Mucosa of descending colon (tissue), 3 donors: ENCODE measurements at regions not wholly inside any gene's neighbourhood (a gene's known extent, or its start where the extent isn't known, plus 50 kb on each side); places are given as distances from the start of the nearest gene placed in this dataset.

Experiments
- ATAC-seq: fragments of 200-7000 bp; cut with Tn5 transposase; one replicate; pipeline ENCODE4 v1.9.1; 2020; ENCODE audit warnings: mild to moderate bottlenecking, moderate library complexity
- DNase-seq, 3 donors: peaks; one replicate each; pipeline ENCODE4 v3.0.0-alpha.2; 2020
- H3K36me3 ChIP-seq: fragments of 200-600 bp; one replicate; pipeline ENCODE4 v1.8.0; 2021; ENCODE audit warnings: low read depth, mild to moderate bottlenecking
- H3K4me1 ChIP-seq: fragments of 200-600 bp; one replicate; pipeline ENCODE4 v1.8.0; 2021; ENCODE audit warnings: low read depth, mild to moderate bottlenecking
- H3K4me3 ChIP-seq: fragments of 200-600 bp; one replicate; pipeline ENCODE4 v1.8.0; 2021; ENCODE audit warnings: mild to moderate bottlenecking
- H3K9me3 ChIP-seq: fragments of 200-600 bp; one replicate; pipeline ENCODE4 v1.8.0; 2021; ENCODE audit warnings: mild to moderate bottlenecking
- CTCF ChIP-seq: fragments of 200-600 bp; IDR thresholded peaks from one replicate; pipeline ENCODE4 v1.8.0; 2022; ENCODE audit warnings: antibody characterized with exemption, mild to moderate bottlenecking
- intact Hi-C, 2 donors: fragments of 100-400 bp; cut with DNase I in 1 of 2; cut with micrococcal nuclease in 1 of 2; formaldehyde crosslinking; loops; one replicate each; pipeline versions ENCODE4 v1.11.0 to v1.11.1; 2022; cut with DNase I, micrococcal nuclease
- donor health status: DM: no; HTN: no; CAD: no; lungs with moderate emphysema.
- donor health status: DM: no; HTN: no; CAD: no.
- donor health status: DM: no; HTN: yes; CAD: no.

- TF ChIP-seq CTCF = no peak
- no peak for ATAC-seq
- no peaks in the 10 kb centered on the region for H3K4me1 ChIP-seq
- peaks cover 18% of the 10 kb centered on the region for H3K9me3 ChIP-seq
- no peak overlapping the region for H3K4me3 ChIP-seq
- intact Hi-C loops = no loop called here
- H3K36me3 ChIP-seq = no peaks in the 10 kb centered on the region
- no peak for DNase-seq
Measured at GRCh38 chr11:97732011-97732632, 1288.6 kb upstream of the CNTN5 start.

GRCh38 chr11:97738751-97739150, 1282.0 kb upstream of the CNTN5 start:
- DNase-seq (no peak), ATAC-seq (no peak)
- no peaks in the 10 kb centered on the region for H3K4me1 ChIP-seq
- H3K36me3 ChIP-seq = no peaks in the 10 kb centered on the region
- no peak overlapping the region for H3K4me3 ChIP-seq
- no peak for TF ChIP-seq CTCF
- peaks cover 38% of the 10 kb centered on the region for H3K9me3 ChIP-seq
- intact Hi-C loops = no loop called here

- no peak overlapping the region for H3K4me3 ChIP-seq
- no peak for DNase-seq
Measured at GRCh38 chr11:97739932-97740800, 1280.6 kb upstream of the CNTN5 start.

GRCh38 chr11:97740801-97741151, 1280.0 kb upstream of the CNTN5 start:
- Histone ChIP-seq H3K9me3 (peaks cover 42% of the 10 kb centered on the region), H3K4me1 (no peaks in the 10 kb centered on the region), H3K36me3 (no peaks in the 10 kb centered on the region), H3K4me3 (no peak overlapping the region)
- intact Hi-C loops = no loop called here
- no peak for DNase-seq
- no peak for ATAC-seq
- TF ChIP-seq CTCF = no peak

More at GRCh38 chr11:97739932-97740800, 1280.6 kb upstream of the CNTN5 start:
- intact Hi-C loops = no loop called here
- TF ChIP-seq CTCF = no peak
- H3K36me3 ChIP-seq = no peaks in the 10 kb centered on the region
- peaks cover 47% of the 10 kb centered on the region for H3K9me3 ChIP-seq
- ATAC-seq = no peak
- no peaks in the 10 kb centered on the region for H3K4me1 ChIP-seq

- H3K4me3 ChIP-seq = no peak overlapping the region
- H3K4me1 ChIP-seq = no peaks in the 10 kb centered on the region
- intact Hi-C loops = no loop called here
- no peaks in the 10 kb centered on the region for H3K36me3 ChIP-seq
- TF ChIP-seq CTCF = no peak
- DNase-seq (no peak), ATAC-seq (no peak)
- H3K9me3 ChIP-seq = peaks cover 47% of the 10 kb centered on the region
Measured at GRCh38 chr11:97742717-97743116, 1278.0 kb upstream of the CNTN5 start.
